SK-N-MC (cell line): ENCODE measurements at regions not wholly inside any gene's neighbourhood (a gene's known extent, or its start where the extent isn't known, plus 50 kb on each side); places are given as distances from the start of the nearest gene placed in this dataset.
"Not testable (repeated sequence)": the region's sequence is repeated elsewhere in the genome, so short reads cannot be mapped to it uniquely, and the experiment has no call there.

ENCODE experiments used
- DNase-seq: peaks from one replicate; pipeline ENCODE4 v3.0.0-alpha.2; 2011; ENCODE audit warnings: low read depth, low spot score
- H3K27ac ChIP-seq: fragments of 200-600 bp; sonication (generic); 2 replicates; pipeline ENCODE4 v1.5.1; 2016; ENCODE audit warnings: mixed run types
- H3K36me3 ChIP-seq: fragments of 200-600 bp; sonication (generic); 2 replicates; pipeline ENCODE4 v1.6.1; 2017; ENCODE audit warnings: antibody characterized with exemption, low read length, mixed read lengths; ENCODE audit not compliant: insufficient read depth
- H3K4me3 ChIP-seq: fragments of 200-600 bp; sonication (generic); 2 replicates; pipeline ENCODE4 v1.5.1; 2016
- H3K9ac ChIP-seq: fragments of 200-600 bp; sonication (generic); 2 replicates; pipeline ENCODE4 v1.8.0; 2017; ENCODE audit warnings: mixed run types, mixed read lengths; ENCODE audit not compliant: insufficient read length
- H3K9me3 ChIP-seq: fragments of 200-600 bp; sonication (generic); 2 replicates; pipeline ENCODE4 v1.6.1; 2017; ENCODE audit warnings: low read depth, mild to moderate bottlenecking, antibody characterized with exemption, low read length, moderate library complexity, mixed read lengths
- EZH2 ChIP-seq: fragments of 200-600 bp; sonication (generic); IDR thresholded peaks from one replicate; pipeline ENCODE4 v1.6.1; 2017; ENCODE audit warnings: antibody characterized with exemption
- FOXP2 ChIP-seq: optimal IDR thresholded peaks from 2 replicates; pipeline ENCODE3; 2011; ENCODE audit warnings: mild to moderate bottlenecking, moderate library complexity; ENCODE audit not compliant: insufficient read depth; ENCODE audit errors: extremely low read length, control extremely low read depth
- POLR2AphosphoS5 ChIP-seq: IDR thresholded peaks from 2 replicates; pipeline ENCODE4 v1.6.1; 2012; ENCODE audit warnings: mild to moderate bottlenecking, low read depth, low read length, borderline replicate concordance

- Histone ChIP-seq H3K27ac (no peak overlapping the region), H3K9ac (no peak overlapping the region), H3K36me3 (no peaks in the 10 kb centered on the region), H3K4me3 (no peak overlapping the region), H3K9me3 (no peaks in the 10 kb centered on the region)
- DNase-seq, result no peak
- TF ChIP-seq FOXP2 (no peak), EZH2 (no peak), POLR2AphosphoS5 (no peak)
Measured at GRCh38 chr1:5727871-5728643, 264.2 kb downstream of the NPHP4 start.

GRCh38 chr1:5727191-5727590 is 265.0 kb downstream of the NPHP4 start:
- H3K4me3 ChIP-seq, result no peak overlapping the region
- no peaks in the 10 kb centered on the region for H3K36me3 ChIP-seq
- no peak for DNase-seq
- no peak overlapping the region for H3K9ac ChIP-seq
- no peak for TF ChIP-seq EZH2
- TF ChIP-seq POLR2AphosphoS5, result no peak
- TF ChIP-seq FOXP2, result no peak
- no peak overlapping the region for H3K27ac ChIP-seq
- no peaks in the 10 kb centered on the region for H3K9me3 ChIP-seq

- not testable (repeated sequence) for H3K4me3 ChIP-seq, H3K27ac ChIP-seq, H3K36me3 ChIP-seq, H3K9ac ChIP-seq, DNase-seq, H3K9me3 ChIP-seq
Measured at GRCh38 chr1:5726586-5727184, 265.5 kb downstream of the NPHP4 start.

GRCh38 chr1:5725855-5726585 is 266.2 kb downstream of the NPHP4 start:
- no peak for TF ChIP-seq FOXP2
- TF ChIP-seq EZH2, result no peak
- H3K9ac ChIP-seq, result no peak overlapping the region
- no peaks in the 10 kb centered on the region for H3K9me3 ChIP-seq
- DNase-seq, result no peak
- H3K27ac ChIP-seq, result no peak overlapping the region
- H3K36me3 ChIP-seq, result no peaks in the 10 kb centered on the region
- H3K4me3 ChIP-seq, result no peak overlapping the region

GRCh38 chr1:5725406-5725805 is 266.8 kb downstream of the NPHP4 start:
- Histone ChIP-seq H3K9ac (no peak overlapping the region), H3K27ac (no peak overlapping the region), H3K9me3 (no peaks in the 10 kb centered on the region), H3K4me3 (no peak overlapping the region), H3K36me3 (no peaks in the 10 kb centered on the region)
- DNase-seq, result no peak
- TF ChIP-seq EZH2, result no peak
- no peak for TF ChIP-seq POLR2AphosphoS5
- TF ChIP-seq FOXP2, result no peak

- Histone ChIP-seq H3K4me3 (no peak overlapping the region), H3K9me3 (no peaks in the 10 kb centered on the region), H3K27ac (no peak overlapping the region), H3K36me3 (no peaks in the 10 kb centered on the region), H3K9ac (no peak overlapping the region)
- no peak for DNase-seq
- no peak for TF ChIP-seq FOXP2
- no peak for TF ChIP-seq EZH2
Measured at GRCh38 chr1:5724847-5725246, 267.4 kb downstream of the NPHP4 start.

GRCh38 chr1:5722635-5723164 is 269.5 kb downstream of the NPHP4 start:
- no peak overlapping the region for H3K27ac ChIP-seq
- no peak overlapping the region for H3K9ac ChIP-seq
- no peaks in the 10 kb centered on the region for H3K36me3 ChIP-seq
- DNase-seq, result no peak
- TF ChIP-seq POLR2AphosphoS5, result no peak
- TF ChIP-seq FOXP2, result no peak
- no peak for TF ChIP-seq EZH2
- H3K4me3 ChIP-seq, result no peak overlapping the region
- H3K9me3 ChIP-seq, result no peaks in the 10 kb centered on the region

GRCh38 chr1:5721634-5722215 is 270.5 kb downstream of the NPHP4 start:
- TF ChIP-seq POLR2AphosphoS5, result no peak
- TF ChIP-seq EZH2, result no peak
- no peak for TF ChIP-seq FOXP2
- no peaks in the 10 kb centered on the region for H3K9me3 ChIP-seq
- H3K27ac ChIP-seq, result no peak overlapping the region

More at GRCh38 chr1:5721634-5722215, 270.5 kb downstream of the NPHP4 start:
- Histone ChIP-seq H3K36me3 (no peaks in the 10 kb centered on the region), H3K9ac (no peak overlapping the region), H3K4me3 (no peak overlapping the region)
- DNase-seq, result no peak
